ENCODE measurements at regions not wholly inside any gene's neighbourhood (a gene's known extent, or its start where the extent isn't known, plus 50 kb on each side); places are given as distances from the start of the nearest gene placed in this dataset.

- TF ChIP-seq CTCF (IDR thresholded peaks at IDR 0.05) (no peak), TCF7L2 (IDR thresholded peaks at IDR 0.05; ENCODE audit: low read depth, low read length) (no peak), POLR2AphosphoS5 (IDR thresholded peaks at IDR 0.05; ENCODE audit: low read depth, low read length) (no peak)
Observed at GRCh38 chr3:139201446-139202225, 142.2 kb upstream of the MRPS22 start.

Measured in Panc1 (cell line).